ENCODE measurements at regions not wholly inside any gene's neighbourhood (a gene's known extent, or its start where the extent isn't known, plus 50 kb on each side); places are given as distances from the start of the nearest gene placed in this dataset.

GRCh38 chr1:81681114-81681513 lies 119.6 kb upstream of the ADGRL2 start:
- TF ChIP-seq JUND (CRISPR knock-in tag; IDR thresholded peaks at IDR 0.05) (no peak), TBP (CRISPR knock-in tag; IDR thresholded peaks at IDR 0.05) (no peak), CTCF (CRISPR knock-in tag; IDR thresholded peaks at IDR 0.05) (no peak), SNAPC2 (CRISPR knock-in tag; IDR thresholded peaks at IDR 0.05) (no peak), FOXP1 (IDR thresholded peaks at IDR 0.05) (no peak), FOXP1 (CRISPR knock-in tag; IDR thresholded peaks at IDR 0.05) (no peak), CBFB (CRISPR knock-in tag; IDR thresholded peaks at IDR 0.05) (no peak), FUBP1 (CRISPR knock-in tag; IDR thresholded peaks at IDR 0.05; ENCODE audit: borderline replicate concordance) (no peak), POLR2AphosphoS2 (IDR thresholded peaks at IDR 0.05; ENCODE audit: low read depth, low read length) (no peak), MXI1 (IDR thresholded peaks at IDR 0.05; ENCODE audit: borderline replicate concordance, low read depth, low read length) (no peak)

Measured in HepG2 (cell line).